ENCODE measurements at regions not wholly inside any gene's neighbourhood (a gene's known extent, or its start where the extent isn't known, plus 50 kb on each side); places are given as distances from the start of the nearest gene placed in this dataset.

- no peaks in the 10 kb centered on the region for H3K36me3 ChIP-seq (ENCODE audit: low read depth)
- no TSS peak for BruUV-seq (replicated peaks)
- ChIA-PET POLR2A (ENCODE audit: unreplicated experiment) (interaction anchor here (0.6 to 0.7 kb wide), 4 partner anchors 19 to 1237 kb away, joined by 4 to 7 read pairs (median 4); a partner anchor contains a TSS), CTCF (no interaction called here)
- no peaks in the 10 kb centered on the region; the same call in 1 of the 2 replicates for H3K9me3 ChIP-seq (ENCODE audit: insufficient read depth, low read depth)
- H3K4me2 ChIP-seq = no peak overlapping the region
- intact Hi-C loops (cut with micrococcal nuclease; ENCODE audit: unreplicated experiment) = no loop called here
- peak; percentile 44 to 61 for DNase-seq
- H3K9me2 ChIP-seq (ENCODE audit: insufficient read depth) = 0 out of 2 replicates have a peak, but pooled peaks cover 5% of the 10 kb centered on the region
- no peak overlapping the region; the same call in 1 of the 2 replicates for H3K27ac ChIP-seq
- no peak overlapping the region for H3K4me3 ChIP-seq
- H3F3A ChIP-seq (ENCODE audit: insufficient read depth, low read depth) = no peaks in the 10 kb centered on the region
- H3K4me1 ChIP-seq (replicated peaks; ENCODE audit: insufficient read depth) = no peaks in the 10 kb centered on the region
- 0 out of 2 replicates have a peak overlapping the region, but pooled peaks have one; percentile 60 for H2AFZ ChIP-seq
- H3K27me3 ChIP-seq (ENCODE audit: insufficient read depth, low read depth) = no peaks in the 10 kb centered on the region
- TF ChIP-seq CTCF (conservative IDR thresholded peaks at IDR 0.05) (no peak), EZH2 (IDR thresholded peaks at IDR 0.05; ENCODE audit: low read depth) (no peak)
- no peaks in the 10 kb centered on the region for H3K79me2 ChIP-seq (ENCODE audit: low read depth)
- H4K20me1 ChIP-seq (ENCODE audit: insufficient read depth) = no peaks in the 10 kb centered on the region
These were observed 100.0 kb upstream of the RIPOR2 start for GRCh38 chr6:25035512-25036435.

DNA sequence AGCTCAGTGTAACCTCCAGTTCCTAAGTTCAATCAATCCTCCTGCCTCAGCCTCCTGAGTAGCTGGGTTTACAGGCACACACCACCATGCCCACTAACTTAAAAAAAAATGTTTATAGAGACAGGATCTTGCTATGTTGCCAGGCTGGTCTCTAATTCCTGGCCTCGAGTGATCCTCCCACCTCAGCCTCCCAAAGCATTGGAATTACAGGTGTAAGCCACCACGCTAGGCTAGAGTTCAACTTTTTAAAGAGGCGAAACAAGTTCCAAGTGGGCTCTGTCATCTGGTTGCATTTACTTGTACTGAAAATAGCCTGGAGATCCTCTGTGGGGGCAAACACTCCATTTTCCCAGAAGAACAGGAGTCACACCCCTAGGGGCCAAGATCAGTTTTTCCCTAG lies 100.7 kb upstream of the RIPOR2 start:
- Histone ChIP-seq H3K79me2 (ENCODE audit: low read depth) (no peaks in the 10 kb centered on the region), H3K4me1 (replicated peaks; ENCODE audit: insufficient read depth) (no peaks in the 10 kb centered on the region), H3K27me3 (ENCODE audit: insufficient read depth, low read depth) (no peaks in the 10 kb centered on the region), H4K20me1 (ENCODE audit: insufficient read depth) (no peaks in the 10 kb centered on the region), H3K9me3 (ENCODE audit: insufficient read depth, low read depth) (no peaks in the 10 kb centered on the region; the same call in 1 of the 2 replicates), H3K27ac (no peak overlapping the region), H2AFZ (0 out of 2 replicates have a peak overlapping the region, but pooled peaks have one; percentile 60), H3K36me3 (ENCODE audit: low read depth) (no peaks in the 10 kb centered on the region), H3K4me3 (no peak overlapping the region), H3K4me2 (no peak overlapping the region), H3K9me2 (ENCODE audit: insufficient read depth) (0 out of 2 replicates have a peak, but pooled peaks cover 5% of the 10 kb centered on the region), H3F3A (ENCODE audit: insufficient read depth, low read depth) (no peaks in the 10 kb centered on the region)
- ChIA-PET POLR2A (ENCODE audit: unreplicated experiment) (interaction anchor here (0.6 to 0.7 kb wide), 4 partner anchors 157 to 1236 kb away, joined by 3 to 7 read pairs (median 4); a partner anchor contains a TSS), CTCF (no interaction called here)
- DNase-seq = no peak
- TF ChIP-seq CTCF (conservative IDR thresholded peaks at IDR 0.05) (no peak), EZH2 (IDR thresholded peaks at IDR 0.05; ENCODE audit: low read depth) (no peak)
- BruUV-seq (replicated peaks) = no TSS peak
- intact Hi-C loops (cut with micrococcal nuclease; ENCODE audit: unreplicated experiment) = no loop called here

GRCh38 chr6:25038300-25038699 lies 102.5 kb upstream of the RIPOR2 start:
- no peak for TF ChIP-seq CTCF (conservative IDR thresholded peaks at IDR 0.05)
- TF ChIP-seq EZH2 (IDR thresholded peaks at IDR 0.05; ENCODE audit: low read depth) = no peak
- Histone ChIP-seq H3K9me2 (ENCODE audit: insufficient read depth) (0 out of 2 replicates have a peak, but pooled peaks cover 5% of the 10 kb centered on the region), H3K36me3 (ENCODE audit: low read depth) (no peaks in the 10 kb centered on the region), H2AFZ (no peak overlapping the region), H3K79me2 (ENCODE audit: low read depth) (no peaks in the 10 kb centered on the region), H3K4me1 (replicated peaks; ENCODE audit: insufficient read depth) (no peaks in the 10 kb centered on the region), H3K4me2 (no peak overlapping the region), H3K27ac (no peak overlapping the region), H3F3A (ENCODE audit: insufficient read depth, low read depth) (no peaks in the 10 kb centered on the region), H3K9me3 (ENCODE audit: insufficient read depth, low read depth) (no peaks in the 10 kb centered on the region; the same call in 1 of the 2 replicates), H3K4me3 (no peak overlapping the region), H4K20me1 (ENCODE audit: insufficient read depth) (no peaks in the 10 kb centered on the region), H3K27me3 (ENCODE audit: insufficient read depth, low read depth) (no peaks in the 10 kb centered on the region)
- intact Hi-C loops (cut with micrococcal nuclease; ENCODE audit: unreplicated experiment) = no loop called here
- ChIA-PET CTCF (no interaction called here), POLR2A (ENCODE audit: unreplicated experiment) (no interaction called here)
- DNase-seq = no peak
- BruUV-seq (replicated peaks) = no TSS peak

All from PC-9 (cell line).